Fibroblast of gingiva (primary cell): ENCODE measurements at regions not wholly inside any gene's neighbourhood (a gene's known extent, or its start where the extent isn't known, plus 50 kb on each side); places are given as distances from the start of the nearest gene placed in this dataset.

Experiments used
- DNase-seq: peaks from one replicate; pipeline ENCODE4 v3.0.0-alpha.2; 2011; ENCODE audit warnings: low read depth

DNA sequence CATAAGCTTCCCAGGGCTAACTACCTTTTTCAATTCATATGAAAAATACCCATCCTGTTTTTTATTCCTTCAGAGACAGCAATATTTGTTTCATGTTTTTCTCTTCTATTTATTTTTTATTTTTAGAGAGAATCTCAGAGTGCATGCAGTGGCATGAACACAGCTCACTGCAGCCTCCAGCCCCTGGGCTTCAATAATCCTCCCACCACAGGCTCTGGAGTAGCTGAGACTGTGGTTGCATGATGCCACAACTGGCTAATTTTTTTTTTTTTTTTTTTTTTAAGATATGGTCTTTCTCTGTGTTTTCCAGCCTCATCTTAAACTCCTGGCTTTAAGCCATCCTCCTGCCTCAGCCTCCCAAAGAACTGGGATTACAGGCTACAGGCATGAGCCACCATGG lies 296.7 kb upstream of the AKR1E2 start:
- no peak for DNase-seq

- peak; percentile 78 for DNase-seq
Measured at GRCh38 chr10:4527281-4527970, 298.6 kb upstream of the AKR1E2 start.

DNA sequence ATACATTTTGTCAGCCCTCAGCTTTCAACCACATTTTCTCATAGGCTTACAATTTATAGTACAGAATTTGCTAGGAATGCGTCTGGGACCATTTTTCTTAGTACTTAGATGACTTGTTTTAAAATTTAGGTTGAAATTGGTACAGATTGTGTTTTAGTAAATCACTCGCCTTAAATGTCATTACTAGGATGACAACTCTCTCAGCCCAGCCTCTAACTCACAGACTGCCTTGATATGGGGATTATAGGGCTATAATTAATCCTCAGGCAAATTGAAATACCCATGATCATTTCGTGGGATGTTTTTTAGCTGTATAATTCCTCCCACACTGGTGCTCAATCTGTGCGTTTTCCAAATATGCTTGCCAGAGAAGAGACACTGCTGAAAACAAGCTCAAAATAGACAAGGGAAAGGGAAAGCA lies 299.7 kb upstream of the AKR1E2 start:
- no peak for DNase-seq

DNA sequence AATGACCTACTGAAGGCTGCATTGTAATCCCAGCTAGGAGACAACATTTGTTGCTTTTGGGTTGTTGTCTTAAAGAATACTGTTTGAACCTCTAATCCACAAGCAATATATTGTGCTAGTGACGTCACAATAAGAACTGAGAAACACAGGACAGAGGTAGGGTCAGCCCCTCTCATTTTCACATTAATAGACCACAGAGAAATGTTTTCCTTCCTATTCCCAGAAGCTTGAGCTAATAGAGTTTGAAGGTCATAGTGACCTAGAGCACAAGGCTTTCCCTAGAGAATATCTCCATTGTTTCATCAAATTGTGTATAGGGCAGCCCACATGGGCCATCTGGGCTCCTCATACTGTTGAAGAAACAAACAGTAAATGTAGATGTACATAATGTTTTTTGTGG lies 300.9 kb upstream of the AKR1E2 start:
- DNase-seq: no peak

GRCh38 chr10:4522296-4523000 lies 303.6 kb upstream of the AKR1E2 start:
- DNase-seq: no peak

- peak; percentile 91 for DNase-seq
Measured at GRCh38 chr10:4519658-4520402, 306.2 kb upstream of the AKR1E2 start.

GRCh38 chr10:4517746-4518145 lies 308.3 kb upstream of the AKR1E2 start:
- DNase-seq: no peak

DNA sequence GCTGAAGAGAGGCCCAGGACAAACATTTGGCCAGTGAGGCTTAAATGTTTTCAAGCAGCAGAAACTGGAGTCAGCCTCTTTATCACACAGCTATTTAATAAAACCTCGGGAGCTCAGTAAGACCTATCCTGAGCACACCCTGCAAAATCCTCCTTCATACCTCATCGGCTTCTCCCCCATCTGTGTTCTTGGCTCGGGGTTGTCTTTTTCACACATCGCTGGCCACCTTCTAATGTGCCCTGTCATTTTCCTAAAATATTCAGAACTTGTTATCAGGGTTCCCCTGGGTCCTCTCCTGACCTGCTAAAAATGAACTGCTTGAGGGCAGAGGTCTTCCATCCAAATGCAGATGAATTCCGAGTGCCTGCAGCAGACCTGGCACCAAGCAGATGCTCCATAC lies 310.3 kb upstream of the AKR1E2 start:
- no peak for DNase-seq

- DNase-seq: no peak
Measured at GRCh38 chr10:4514445-4515108, 311.4 kb upstream of the AKR1E2 start.

- peak; percentile 72 for DNase-seq
Measured at GRCh38 chr10:4512671-4513240, 313.3 kb upstream of the AKR1E2 start.

DNA sequence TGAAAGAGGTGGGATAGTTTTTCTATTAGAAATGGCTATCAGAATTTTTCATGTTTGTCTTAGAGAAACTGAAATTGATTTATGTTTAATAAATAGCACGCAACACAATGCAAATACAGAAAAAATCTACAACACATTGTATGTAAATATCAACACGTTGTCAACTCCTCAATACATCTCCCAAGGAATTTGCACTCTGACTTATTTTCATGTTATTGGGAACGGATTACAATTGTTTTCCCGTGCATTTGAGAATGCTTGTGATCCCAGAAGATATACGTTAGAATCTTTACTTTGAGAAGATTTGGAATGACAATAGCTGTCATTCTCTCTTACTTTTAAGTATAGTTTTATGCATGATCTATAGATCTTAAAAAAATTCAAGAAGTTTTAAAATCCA lies 313.8 kb upstream of the AKR1E2 start:
- DNase-seq: no peak

DNA sequence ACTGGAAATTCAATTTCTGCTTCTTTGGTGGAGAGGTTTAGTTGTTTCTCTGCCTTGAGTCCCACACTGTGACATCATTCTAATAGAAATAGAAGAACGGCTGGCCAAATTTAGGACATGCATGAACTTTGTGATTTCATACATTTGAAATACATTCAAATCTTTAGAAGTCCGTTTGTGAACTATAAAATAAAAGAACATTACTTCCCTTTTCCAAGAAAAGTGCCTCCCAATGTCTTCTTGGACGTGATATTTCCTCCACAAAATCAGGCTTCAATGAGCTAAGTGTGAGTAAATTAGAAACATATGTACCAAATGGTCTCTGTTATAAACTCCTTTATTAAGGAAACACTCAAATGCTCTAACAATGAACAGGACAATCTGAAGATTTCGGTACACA lies 314.5 kb upstream of the AKR1E2 start:
- DNase-seq: peak; percentile 57

DNA sequence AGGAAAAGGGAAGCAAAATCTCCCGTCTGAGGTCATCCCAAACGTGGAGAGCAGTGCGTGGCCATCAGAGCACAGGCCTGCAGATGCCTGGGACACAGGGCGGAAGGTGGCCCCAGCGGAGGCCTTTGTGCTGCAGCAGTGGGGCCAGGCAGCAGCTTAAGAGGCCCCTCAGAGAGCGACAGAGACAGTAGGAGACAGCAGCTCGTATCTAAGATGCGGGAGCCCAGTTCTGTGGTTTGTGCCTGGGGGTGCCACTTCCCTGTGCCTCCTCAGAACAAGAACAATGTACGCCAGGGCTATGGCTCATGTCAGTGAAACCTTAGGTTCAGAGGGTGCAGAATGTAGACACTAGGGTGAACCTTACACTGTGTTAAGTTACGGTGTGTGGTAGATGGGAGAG lies 316.6 kb upstream of the AKR1E2 start:
- no peak for DNase-seq

- no peak for DNase-seq
Measured at GRCh38 chr10:4506095-4506494, 319.9 kb upstream of the AKR1E2 start.

DNA sequence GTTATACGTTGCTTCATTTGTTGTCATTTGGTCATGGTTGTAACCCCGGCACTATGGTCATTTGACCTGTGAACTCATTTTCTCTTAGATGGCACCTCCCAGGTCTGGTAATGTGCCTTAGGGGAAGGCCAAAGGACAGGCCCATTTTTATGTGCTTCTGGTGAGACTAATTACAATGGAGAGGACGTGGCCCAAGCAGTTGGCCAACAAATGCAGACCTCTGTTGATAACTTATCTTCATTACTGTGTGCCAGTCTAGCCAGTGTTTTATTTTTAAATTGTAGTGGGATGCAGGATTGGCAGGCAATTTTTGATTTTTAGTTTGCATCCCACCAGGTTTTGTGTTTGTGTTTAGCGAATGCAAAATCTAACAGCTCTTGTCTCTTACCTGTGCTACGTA lies 321.5 kb upstream of the AKR1E2 start:
- no peak for DNase-seq

DNA sequence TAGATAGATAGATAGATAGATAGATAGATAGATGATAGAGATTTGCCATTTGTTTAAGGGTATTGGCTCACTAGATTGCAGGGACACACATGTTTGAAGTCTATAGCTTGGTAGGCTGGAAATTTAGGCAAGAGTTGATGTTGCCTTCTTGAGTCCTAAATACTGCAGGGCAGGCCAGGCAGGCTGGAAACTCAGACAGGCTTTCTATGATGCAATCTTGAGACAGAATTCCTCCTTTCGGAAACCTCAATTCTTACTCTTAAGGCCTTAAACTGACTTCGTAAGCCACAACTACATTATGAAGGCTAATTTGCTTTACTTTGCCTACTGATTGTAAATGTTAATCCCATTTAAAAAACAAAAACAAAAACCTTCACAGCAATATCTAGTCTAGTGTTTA lies 322.9 kb upstream of the AKR1E2 start:
- peak; percentile 26 for DNase-seq

GRCh38 chr10:4501306-4501705 lies 324.7 kb upstream of the AKR1E2 start:
- no peak for DNase-seq

DNA sequence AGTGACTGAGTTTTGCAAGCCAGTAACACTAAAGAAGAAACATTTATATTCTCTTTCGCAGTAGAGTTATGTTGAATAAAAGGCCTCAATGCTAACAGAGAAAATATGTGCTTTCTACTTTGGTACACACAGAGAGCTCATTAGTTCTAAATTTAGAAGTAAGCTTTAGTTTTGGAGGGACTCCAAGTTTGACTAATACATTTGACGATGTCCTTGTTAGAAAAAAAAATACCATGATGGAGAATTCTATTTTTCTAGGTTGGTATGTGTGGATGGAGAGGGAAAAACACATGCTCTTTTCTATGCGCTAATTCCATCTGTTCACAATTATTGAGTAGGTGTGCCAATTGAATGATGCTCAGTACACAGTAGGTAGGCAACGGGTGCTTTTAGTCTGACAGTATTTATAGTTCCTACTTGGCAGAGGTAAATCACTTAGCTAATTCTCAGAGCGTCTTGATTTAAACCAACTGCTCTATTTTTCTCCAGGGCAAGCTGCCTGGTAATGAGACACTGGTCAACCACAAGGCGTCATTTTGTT lies 327.2 kb upstream of the AKR1E2 start:
- peak; percentile 95 for DNase-seq

DNA sequence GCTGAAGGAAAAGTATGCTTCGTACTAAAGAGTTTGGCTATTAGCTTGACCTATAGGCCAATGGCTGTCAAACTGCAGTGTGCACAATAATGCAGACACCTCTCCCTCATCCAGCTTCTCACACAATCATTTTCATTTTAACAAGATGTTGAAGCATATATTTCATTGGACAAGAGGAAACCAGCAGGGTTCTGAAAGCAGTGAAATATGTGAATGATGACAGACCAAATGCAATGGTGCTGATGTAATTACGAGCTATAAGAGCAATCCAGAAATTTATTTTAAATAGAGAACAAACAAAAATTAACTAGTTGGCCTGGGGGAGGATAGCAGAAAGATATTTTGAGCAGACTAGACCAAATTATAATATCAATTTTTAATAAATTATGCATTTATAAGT lies 331.5 kb upstream of the AKR1E2 start:
- no peak for DNase-seq

- DNase-seq: no peak
Measured at GRCh38 chr10:4492202-4492601, 333.8 kb upstream of the AKR1E2 start.

DNA sequence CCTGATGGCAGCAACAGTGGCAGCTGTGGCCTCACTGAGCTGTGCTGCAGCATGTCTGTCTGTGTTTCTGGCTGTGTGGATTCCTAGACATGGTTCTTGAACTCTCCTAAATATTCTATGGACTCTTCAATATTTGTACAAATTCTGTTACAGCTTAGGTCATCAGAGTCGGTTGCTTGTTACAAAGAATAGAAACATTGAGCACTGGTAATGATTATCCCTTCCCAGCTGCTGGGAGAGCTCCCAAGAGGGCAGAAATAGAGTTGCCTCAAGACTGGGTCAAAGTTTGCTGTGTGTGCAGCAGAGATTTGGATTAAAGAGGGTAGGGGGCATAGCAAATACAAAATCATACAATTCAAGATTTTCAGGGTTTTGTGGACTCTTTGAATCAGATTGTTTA lies 337.1 kb upstream of the AKR1E2 start:
- peak; percentile 81 for DNase-seq

- DNase-seq: no peak
Measured at GRCh38 chr10:4485636-4486035, 340.4 kb upstream of the AKR1E2 start.
